Mesenchymal stem cell (in vitro differentiated cells and primary cell): ENCODE measurements at regions not wholly inside any gene's neighbourhood (a gene's known extent, or its start where the extent isn't known, plus 50 kb on each side); places are given as distances from the start of the nearest gene placed in this dataset.

Source experiments
- DNase-seq: peaks from one replicate; pipeline ENCODE4 v3.0.0-alpha.2; 2013
- H2AFZ ChIP-seq: one replicate; pipeline ENCODE4 v1.6.1; 2013; ENCODE audit warnings: low read depth, mild to moderate bottlenecking, control low read depth, inconsistent platforms, low read length, moderate library complexity
- H2AK5ac ChIP-seq: 2 replicates; pipeline ENCODE4 v1.6.1; 2013; ENCODE audit warnings: low read length, moderate library complexity, mild to moderate bottlenecking, inconsistent platforms; ENCODE audit not compliant: severe bottlenecking
- H2BK120ac ChIP-seq: one replicate; pipeline ENCODE4 v1.6.1; 2013; ENCODE audit warnings: low read depth, mild to moderate bottlenecking, inconsistent platforms, low read length, moderate library complexity
- H2BK12ac ChIP-seq, 2 experiments: one replicate each; pipeline ENCODE4 v1.6.1; 2013; ENCODE audit warnings: inconsistent platforms in 2 of 2, low read length in 2 of 2, mild to moderate bottlenecking in 2 of 2, moderate library complexity in 2 of 2, control low read depth in 1 of 2
- H2BK15ac ChIP-seq: one replicate; pipeline ENCODE4 v1.6.1; 2013; ENCODE audit warnings: mild to moderate bottlenecking, low read depth, inconsistent platforms; ENCODE audit not compliant: poor library complexity, severe bottlenecking
- H2BK5ac ChIP-seq: 2 replicates; pipeline ENCODE4 v1.6.1; 2013; ENCODE audit warnings: low read depth, mild to moderate bottlenecking, low read length, control low read depth, inconsistent platforms; ENCODE audit not compliant: poor library complexity, severe bottlenecking
- H3K14ac ChIP-seq, 2 experiments: one replicate each; pipeline ENCODE4 v1.6.1; 2013; ENCODE audit warnings: inconsistent platforms in 2 of 2, low read length in 2 of 2, control low read depth in 1 of 2, mild to moderate bottlenecking in 1 of 2, moderate library complexity in 1 of 2
- H3K18ac ChIP-seq, 2 experiments: one replicate each; pipeline ENCODE4 v1.6.1; 2013; ENCODE audit warnings: inconsistent platforms in 2 of 2, low read length in 2 of 2, control low read depth in 1 of 2, low read depth in 1 of 2, mild to moderate bottlenecking in 1 of 2
- H3K23ac ChIP-seq, 2 experiments: one replicate each; pipeline ENCODE4 v1.6.1; 2013; ENCODE audit warnings: inconsistent platforms in 2 of 2, low read length in 2 of 2, mild to moderate bottlenecking in 2 of 2, moderate library complexity in 2 of 2, control low read depth in 1 of 2
- H3K27ac ChIP-seq: 2 replicates; pipeline ENCODE4 v1.5.1; 2013; ENCODE audit warnings: mild to moderate bottlenecking, moderate library complexity, low read length, control low read depth, inconsistent platforms; ENCODE audit not compliant: poor library complexity, severe bottlenecking
- H3K27me3 ChIP-seq, 2 experiments: 2 replicates each; pipeline versions ENCODE4 v1.6.1 to v1.7.0; 2013; ENCODE audit warnings: low read length in 2 of 2, mild to moderate bottlenecking in 2 of 2, moderate library complexity in 2 of 2, control low read depth in 1 of 2, inconsistent platforms in 1 of 2; ENCODE audit not compliant: control insufficient read depth in 1 of 2, insufficient read depth in 1 of 2
- H3K36me3 ChIP-seq, 2 experiments: 2 replicates each; pipeline versions ENCODE4 v1.6.1 to v1.7.0; 2013; ENCODE audit warnings: low read length in 2 of 2, control low read depth in 1 of 2, inconsistent platforms in 1 of 2, low read depth in 1 of 2, mild to moderate bottlenecking in 1 of 2; ENCODE audit not compliant: insufficient read depth in 2 of 2, control insufficient read depth in 1 of 2
- H3K4ac ChIP-seq, 2 experiments: one replicate each; pipeline ENCODE4 v1.6.1; 2013; ENCODE audit warnings: inconsistent platforms in 2 of 2, low read length in 2 of 2, mild to moderate bottlenecking in 2 of 2, moderate library complexity in 2 of 2, control low read depth in 1 of 2, low read depth in 1 of 2
- H3K4me1 ChIP-seq: 2 replicates; pipeline ENCODE4 v1.6.1; 2013; ENCODE audit warnings: low read depth, low read length, control low read depth; ENCODE audit not compliant: control insufficient read depth, insufficient read depth
- H3K4me2 ChIP-seq: 2 replicates; pipeline ENCODE4 v1.6.1; 2013; ENCODE audit warnings: low read length, mild to moderate bottlenecking, inconsistent platforms; ENCODE audit not compliant: poor library complexity, severe bottlenecking
- H3K4me3 ChIP-seq, 2 experiments: 2 replicates each; pipeline versions ENCODE4 v1.5.1 to v1.7.0; 2013; ENCODE audit warnings: low read length in 2 of 2, mild to moderate bottlenecking in 2 of 2, control low read depth in 1 of 2, low read depth in 1 of 2; ENCODE audit not compliant: insufficient read depth in 1 of 2
- H3K79me1 ChIP-seq: replicated peaks from 2 replicates; pipeline ENCODE4 v1.6.1; 2013; ENCODE audit warnings: mild to moderate bottlenecking, control low read depth, low read length, inconsistent platforms; ENCODE audit not compliant: poor library complexity, severe bottlenecking
- H3K9ac ChIP-seq: 2 replicates; pipeline ENCODE4 v1.7.0; 2013; ENCODE audit warnings: mild to moderate bottlenecking, low read length, moderate library complexity
- H3K9me3 ChIP-seq: 2 replicates; pipeline ENCODE4 v1.7.0; 2013; ENCODE audit warnings: mild to moderate bottlenecking, low read length; ENCODE audit not compliant: control insufficient read depth
- H4K8ac ChIP-seq: one replicate; pipeline ENCODE4 v1.6.1; 2013; ENCODE audit warnings: inconsistent platforms, mild to moderate bottlenecking, low read length, moderate library complexity
- H4K91ac ChIP-seq: one replicate; pipeline ENCODE4 v1.6.1; 2013; ENCODE audit warnings: mild to moderate bottlenecking, low read length, inconsistent platforms
- WGBS: methylation state at CpG from one replicate; pipeline ENCODE4 v1.1.7; 2013; ENCODE audit warnings: mixed read lengths; 5-methylcytosine and 5-hydroxymethylcytosine counted together

- Histone ChIP-seq H2BK15ac (no peak overlapping the region), H3K9me3 (peaks cover 48% of the 10 kb centered on the region), H2BK120ac (no peak overlapping the region), H2AFZ (no peak overlapping the region), H2AK5ac (no peak overlapping the region), H3K27me3 (peaks cover 0 to 20% of the 10 kb centered on the region in 2 experiments), H3K4me3 (no peak overlapping the region), H3K18ac (no peak overlapping the region), H3K79me1 (no peaks in the 10 kb centered on the region), H3K27ac (no peak overlapping the region), H3K9ac (no peak overlapping the region), H4K8ac (no peak overlapping the region), H3K4me2 (no peak overlapping the region), H3K4me1 (no peaks in the 10 kb centered on the region), H4K91ac (no peak overlapping the region), H3K23ac (no peak overlapping the region), H3K4ac (no peak overlapping the region), H2BK5ac (no peak overlapping the region), H2BK12ac (no peak overlapping the region), H3K14ac (no peak overlapping the region), H3K36me3 (no peaks in the 10 kb centered on the region)
- no peak for DNase-seq
- 100% methylated on average over 1 of the region's 2 CpGs for WGBS
Measured at GRCh38 chr13:44101347-44102083, 221.8 kb downstream of the LACC1 start.

GRCh38 chr13:44103429-44104196 is 223.9 kb downstream of the LACC1 start:
- Histone ChIP-seq H3K4me2 (no peak overlapping the region), H2AFZ (no peak overlapping the region), H4K8ac (no peak overlapping the region), H2BK5ac (no peak overlapping the region), H3K23ac (no peak overlapping the region), H3K27me3 (peaks cover 0 to 22% of the 10 kb centered on the region in 2 experiments), H3K9ac (no peak overlapping the region), H3K9me3 (peaks cover 48% of the 10 kb centered on the region), H3K18ac (no peak overlapping the region), H3K14ac (no peak overlapping the region), H2BK12ac (no peak overlapping the region), H3K4ac (no peak overlapping the region), H2BK15ac (no peak overlapping the region), H2BK120ac (no peak overlapping the region), H3K4me1 (no peaks in the 10 kb centered on the region), H3K4me3 (no peak overlapping the region), H3K79me1 (no peaks in the 10 kb centered on the region), H3K27ac (no peak overlapping the region), H4K91ac (no peak overlapping the region), H2AK5ac (no peak overlapping the region), H3K36me3 (no peaks in the 10 kb centered on the region)
- 91% methylated on average over 8 of the region's 10 CpGs for WGBS
- DNase-seq, result no peak

DNA sequence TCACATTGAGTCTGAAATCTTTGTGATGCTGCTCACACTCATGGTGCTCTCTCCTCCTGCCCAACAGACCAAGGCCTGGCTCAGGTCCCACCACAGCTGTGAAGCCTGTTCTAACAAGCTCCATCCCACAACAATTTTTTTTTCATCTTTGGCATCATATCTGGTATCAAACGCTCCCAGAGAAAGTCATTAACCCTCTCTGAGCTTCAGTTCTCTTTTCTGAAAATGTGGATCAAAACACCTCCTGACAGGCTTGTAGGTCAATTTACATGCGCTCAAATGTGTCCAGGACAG is 224.4 kb downstream of the LACC1 start:
- H3K4ac ChIP-seq, result no peak overlapping the region
- H3K27me3 ChIP-seq, result peaks cover 0 to 20% of the 10 kb centered on the region in 2 experiments
- H3K36me3 ChIP-seq, result no peaks in the 10 kb centered on the region
- H2AFZ ChIP-seq, result no peak overlapping the region
- H4K91ac ChIP-seq, result no peak overlapping the region
- H3K23ac ChIP-seq, result no peak overlapping the region
- no peak overlapping the region for H2BK12ac ChIP-seq
- no peak overlapping the region for H2BK15ac ChIP-seq
- no peak overlapping the region for H2BK120ac ChIP-seq
- H3K18ac ChIP-seq, result no peak overlapping the region
- no peak overlapping the region for H2AK5ac ChIP-seq
- H3K79me1 ChIP-seq, result no peaks in the 10 kb centered on the region
- H3K27ac ChIP-seq, result no peak overlapping the region
- H3K4me1 ChIP-seq, result no peaks in the 10 kb centered on the region
- H3K9ac ChIP-seq, result no peak overlapping the region
- 87% methylated on average over 2 of the region's 2 CpGs for WGBS
- DNase-seq, result no peak
- H2BK5ac ChIP-seq, result no peak overlapping the region
- no peak overlapping the region for H3K4me2 ChIP-seq
- H4K8ac ChIP-seq, result no peak overlapping the region
- H3K9me3 ChIP-seq, result peaks cover 48% of the 10 kb centered on the region
- no peak overlapping the region for H3K14ac ChIP-seq
- H3K4me3 ChIP-seq, result no peak overlapping the region

GRCh38 chr13:44104969-44105368 is 225.3 kb downstream of the LACC1 start:
- H2BK15ac ChIP-seq, result no peak overlapping the region
- H3K14ac ChIP-seq, result no peak overlapping the region
- H3K79me1 ChIP-seq, result no peaks in the 10 kb centered on the region
- DNase-seq, result no peak
- no peak overlapping the region for H2BK120ac ChIP-seq
- no peak overlapping the region for H3K4ac ChIP-seq
- H3K27ac ChIP-seq, result no peak overlapping the region
- H4K8ac ChIP-seq, result no peak overlapping the region
- H4K91ac ChIP-seq, result no peak overlapping the region
- peaks cover 1% of the 10 kb centered on the region for H3K4me1 ChIP-seq
- no peak overlapping the region for H2AFZ ChIP-seq
- no peak overlapping the region for H3K18ac ChIP-seq
- no peak overlapping the region for H3K4me2 ChIP-seq
- peaks cover 46% of the 10 kb centered on the region for H3K9me3 ChIP-seq
- no peak overlapping the region for H3K23ac ChIP-seq
- H3K36me3 ChIP-seq, result no peaks in the 10 kb centered on the region
- no peak overlapping the region for H3K9ac ChIP-seq
- no peak overlapping the region for H2BK5ac ChIP-seq
- H3K27me3 ChIP-seq, result peaks cover 0 to 20% of the 10 kb centered on the region in 2 experiments
- WGBS, result 78% methylated on average over 4 of the region's 5 CpGs
- no peak overlapping the region for H3K4me3 ChIP-seq
- no peak overlapping the region for H2AK5ac ChIP-seq
- no peak overlapping the region for H2BK12ac ChIP-seq
